ENCODE measurements at regions not wholly inside any gene's neighbourhood (a gene's known extent, or its start where the extent isn't known, plus 50 kb on each side); places are given as distances from the start of the nearest gene placed in this dataset.

- TF ChIP-seq EZH2phosphoT487 (IDR thresholded peaks at IDR 0.05; ENCODE audit: borderline replicate concordance, low read depth, low read length) (no peak), CTCF (conservative IDR thresholded peaks at IDR 0.05; ENCODE audit: low read length) (no peak)
Measured at GRCh38 chr1:91582431-91582921, 81.8 kb downstream of the CDC7 start.

Measured in OCI-LY7 (cell line).